ENCODE measurements at regions not wholly inside any gene's neighbourhood (a gene's known extent, or its start where the extent isn't known, plus 50 kb on each side); places are given as distances from the start of the nearest gene placed in this dataset.

DNA sequence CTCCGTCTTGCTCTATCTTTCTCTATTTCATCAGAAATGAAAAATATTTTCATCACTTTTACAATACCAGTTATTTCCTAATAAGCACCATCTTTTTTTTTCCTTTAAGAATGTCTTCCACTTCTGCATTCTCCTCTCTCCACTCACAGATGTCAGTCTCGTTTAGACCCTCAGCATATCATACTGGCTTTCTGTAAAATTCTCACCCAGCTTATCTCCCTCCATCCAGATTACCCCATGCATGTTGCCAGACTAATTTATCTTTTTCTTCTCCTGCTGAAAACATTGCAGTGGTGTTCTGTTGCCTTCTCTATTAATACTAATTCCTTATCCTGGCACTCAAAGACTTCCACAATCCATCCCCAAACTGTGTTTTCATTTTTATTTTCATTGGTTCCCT, 513.8 kb upstream of the KLF12 start:
- TF ChIP-seq YY1 (IDR thresholded peaks at IDR 0.05; ENCODE audit: low read depth, low read length), result no peak
- TF ChIP-seq RFX5 (IDR thresholded peaks at IDR 0.05; ENCODE audit: borderline replicate concordance, low read depth, low read length), result no peak
- TF ChIP-seq, protein P1, sequence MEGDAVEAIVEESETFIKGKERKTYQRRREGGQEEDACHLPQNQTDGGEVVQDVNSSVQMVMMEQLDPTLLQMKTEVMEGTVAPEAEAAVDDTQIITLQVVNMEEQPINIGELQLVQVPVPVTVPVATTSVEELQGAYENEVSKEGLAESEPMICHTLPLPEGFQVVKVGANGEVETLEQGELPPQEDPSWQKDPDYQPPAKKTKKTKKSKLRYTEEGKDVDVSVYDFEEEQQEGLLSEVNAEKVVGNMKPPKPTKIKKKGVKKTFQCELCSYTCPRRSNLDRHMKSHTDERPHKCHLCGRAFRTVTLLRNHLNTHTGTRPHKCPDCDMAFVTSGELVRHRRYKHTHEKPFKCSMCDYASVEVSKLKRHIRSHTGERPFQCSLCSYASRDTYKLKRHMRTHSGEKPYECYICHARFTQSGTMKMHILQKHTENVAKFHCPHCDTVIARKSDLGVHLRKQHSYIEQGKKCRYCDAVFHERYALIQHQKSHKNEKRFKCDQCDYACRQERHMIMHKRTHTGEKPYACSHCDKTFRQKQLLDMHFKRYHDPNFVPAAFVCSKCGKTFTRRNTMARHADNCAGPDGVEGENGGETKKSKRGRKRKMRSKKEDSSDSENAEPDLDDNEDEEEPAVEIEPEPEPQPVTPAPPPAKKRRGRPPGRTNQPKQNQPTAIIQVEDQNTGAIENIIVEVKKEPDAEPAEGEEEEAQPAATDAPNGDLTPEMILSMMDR (IDR thresholded peaks at IDR 0.05; ENCODE audit: control extremely low read depth in 1 of 3, insufficient read depth in 1 of 3, low read depth in 1 of 3, low read length in 3 of 3), result no peak
- no peak for TF ChIP-seq CREB1 (IDR thresholded peaks at IDR 0.05)
- TF ChIP-seq POLR2A (IDR thresholded peaks at IDR 0.05; ENCODE audit: control extremely low read depth in 1 of 2, low read depth in 2 of 2, low read length in 2 of 2), result no peak
- TF ChIP-seq EP300 (IDR thresholded peaks at IDR 0.05; ENCODE audit: borderline replicate concordance in 1 of 2, low read depth in 2 of 2, low read length in 2 of 2), result no peak
- no peak for TF ChIP-seq TAF1 (IDR thresholded peaks at IDR 0.05; ENCODE audit: low read depth, low read length)
- TF ChIP-seq RNF2 (IDR thresholded peaks at IDR 0.05; ENCODE audit: borderline replicate concordance, low read depth, low read length, missing control alignments, poor library complexity, severe bottlenecking), result no peak
- no peak for TF ChIP-seq SIN3A (conservative IDR thresholded peaks at IDR 0.05 in 1 of 2, IDR thresholded peaks at IDR 0.05 in 1 of 2; ENCODE audit: low read depth in 1 of 2, low read length in 2 of 2)
- TF ChIP-seq PHF8 (conservative IDR thresholded peaks at IDR 0.05; ENCODE audit: low read depth, low read length), result no peak
- no peak for TF ChIP-seq EZH2 (IDR thresholded peaks at IDR 0.05; ENCODE audit: low read depth, low read length, severe bottlenecking)
